Ascending aorta (tissue), 2 donors: ENCODE measurements at regions not wholly inside any gene's neighbourhood (a gene's known extent, or its start where the extent isn't known, plus 50 kb on each side); places are given as distances from the start of the nearest gene placed in this dataset.
"Not testable (repeated sequence)": the region's sequence is repeated elsewhere in the genome, so short reads cannot be mapped to it uniquely, and the experiment has no call there.

Experiments used
- DNase-seq, 2 donors: peaks; one replicate each; pipeline ENCODE4 v3.0.0-alpha.2; 2019; ENCODE audit warnings: low spot score in 2 of 2
- H3K27ac ChIP-seq, 2 donors: fragments of 200-600 bp; sonication (generic); one replicate each; pipeline ENCODE4 v1.5.1; 2016 to 2017; ENCODE audit warnings: mild to moderate bottlenecking in 1 of 2
- H3K27me3 ChIP-seq: fragments of 200-600 bp; sonication (generic); one replicate; pipeline ENCODE4 v1.5.1; 2017
- H3K36me3 ChIP-seq, 2 donors: fragments of 200-600 bp; sonication (generic); one replicate each; pipeline ENCODE4 v1.5.1; 2016
- H3K4me1 ChIP-seq, 2 donors: fragments of 200-600 bp; sonication (generic); one replicate each; pipeline ENCODE4 v1.5.1; 2016 to 2017; ENCODE audit warnings: mild to moderate bottlenecking in 1 of 2
- H3K4me3 ChIP-seq, 2 donors: fragments of 200-600 bp; sonication (generic); one replicate each; pipeline ENCODE4 v1.5.1; 2016 to 2017; ENCODE audit warnings: mild to moderate bottlenecking in 1 of 2
- H3K9me3 ChIP-seq, 2 donors: fragments of 200-600 bp; sonication (generic); one replicate each; pipeline ENCODE4 v1.5.1; 2016
- intact Hi-C: fragments of 100-400 bp; cut with DNase I; formaldehyde crosslinking; loops from one replicate; pipeline ENCODE4 v1.15.1; 2023
- TF ChIP-seq, protein P1 (sequence below), 3 experiments: fragments of 200-600 bp in 2 of 3; fragments of 450-650 bp in 1 of 3; sonication (generic) in 2 of 3; IDR thresholded peaks; one replicate each; pipeline ENCODE4 v1.5.1; 2016 to 2019; ENCODE audit warnings: antibody characterized with exemption in 3 of 3, mild to moderate bottlenecking in 1 of 3, moderate library complexity in 1 of 3

DNA sequence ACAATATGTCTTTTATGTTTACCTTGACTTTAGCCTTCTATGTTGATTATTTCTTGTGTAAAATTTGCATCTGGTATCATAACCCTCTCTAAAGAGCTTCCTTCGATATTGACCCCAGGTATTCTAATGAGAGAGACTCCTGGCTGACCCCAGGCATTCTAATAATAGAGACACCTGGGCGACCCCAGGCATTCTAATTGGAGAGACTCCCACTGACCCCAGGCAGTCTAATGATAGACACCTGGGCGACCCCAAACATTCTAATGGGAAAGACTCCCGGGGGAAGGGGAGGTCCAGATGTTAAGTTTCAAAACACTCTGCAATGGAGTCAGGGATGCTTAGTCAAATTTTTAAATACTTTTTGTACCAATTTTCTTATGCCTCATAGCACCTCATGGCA is 726.4 kb downstream of the COL12A1 start:
- Histone ChIP-seq H3K27ac (no peak overlapping the region), H3K4me1 (no peaks in the 10 kb centered on the region), H3K36me3 (no peaks in the 10 kb centered on the region), H3K4me3 (no peak overlapping the region), H3K27me3 (no peaks in the 10 kb centered on the region), H3K9me3 (no peaks in the 10 kb centered on the region)
- TF ChIP-seq, protein P1, sequence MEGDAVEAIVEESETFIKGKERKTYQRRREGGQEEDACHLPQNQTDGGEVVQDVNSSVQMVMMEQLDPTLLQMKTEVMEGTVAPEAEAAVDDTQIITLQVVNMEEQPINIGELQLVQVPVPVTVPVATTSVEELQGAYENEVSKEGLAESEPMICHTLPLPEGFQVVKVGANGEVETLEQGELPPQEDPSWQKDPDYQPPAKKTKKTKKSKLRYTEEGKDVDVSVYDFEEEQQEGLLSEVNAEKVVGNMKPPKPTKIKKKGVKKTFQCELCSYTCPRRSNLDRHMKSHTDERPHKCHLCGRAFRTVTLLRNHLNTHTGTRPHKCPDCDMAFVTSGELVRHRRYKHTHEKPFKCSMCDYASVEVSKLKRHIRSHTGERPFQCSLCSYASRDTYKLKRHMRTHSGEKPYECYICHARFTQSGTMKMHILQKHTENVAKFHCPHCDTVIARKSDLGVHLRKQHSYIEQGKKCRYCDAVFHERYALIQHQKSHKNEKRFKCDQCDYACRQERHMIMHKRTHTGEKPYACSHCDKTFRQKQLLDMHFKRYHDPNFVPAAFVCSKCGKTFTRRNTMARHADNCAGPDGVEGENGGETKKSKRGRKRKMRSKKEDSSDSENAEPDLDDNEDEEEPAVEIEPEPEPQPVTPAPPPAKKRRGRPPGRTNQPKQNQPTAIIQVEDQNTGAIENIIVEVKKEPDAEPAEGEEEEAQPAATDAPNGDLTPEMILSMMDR (IDR thresholded peaks at IDR 0.05) = no peak
- intact Hi-C loops = no loop called here
- no peak for DNase-seq

DNA sequence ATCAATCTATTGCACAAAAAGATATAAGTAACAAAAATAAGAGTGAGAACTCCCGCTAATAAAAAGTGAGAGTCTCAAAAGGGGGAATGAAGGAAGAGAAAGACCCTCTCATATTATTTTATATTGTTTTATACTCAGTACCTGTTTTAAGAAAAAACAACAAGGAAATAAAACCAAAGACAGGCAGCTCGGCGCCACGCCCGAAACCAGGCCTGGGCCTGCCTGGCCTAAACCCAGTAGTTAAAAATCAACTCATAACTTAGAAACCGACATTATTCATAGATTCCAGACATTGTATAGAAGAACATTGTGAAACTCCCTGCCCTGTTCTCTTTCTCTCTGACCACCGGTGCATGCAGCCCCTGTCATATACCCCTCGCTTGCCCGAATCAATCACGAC is 731.8 kb downstream of the COL12A1 start:
- intact Hi-C loops, H3K27me3 ChIP-seq, H3K4me1 ChIP-seq, H3K9me3 ChIP-seq, H3K36me3 ChIP-seq, DNase-seq, H3K27ac ChIP-seq, H3K4me3 ChIP-seq: not testable (repeated sequence)

DNA sequence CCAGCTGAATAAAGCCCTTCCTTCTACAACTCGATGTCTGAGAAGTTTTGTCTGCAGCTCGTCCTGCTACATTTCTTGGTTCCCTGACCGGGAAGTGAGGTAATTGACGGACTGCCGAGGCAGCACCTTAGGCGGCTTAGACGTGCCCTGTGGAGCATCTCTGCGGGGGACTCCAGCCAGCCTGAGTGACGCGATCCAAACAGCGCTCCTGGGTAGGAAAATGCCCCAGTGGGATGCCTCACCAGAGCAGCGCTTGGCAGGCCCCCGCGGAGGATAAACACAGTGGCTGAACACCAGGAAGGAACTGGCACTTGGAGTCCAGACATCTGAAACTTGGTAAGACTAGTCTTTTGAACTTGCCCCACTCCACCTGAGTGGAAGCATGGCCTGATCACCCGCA is 737.3 kb downstream of the COL12A1 start:
- H3K4me1 ChIP-seq, intact Hi-C loops, H3K27me3 ChIP-seq, H3K36me3 ChIP-seq, H3K4me3 ChIP-seq, H3K9me3 ChIP-seq, DNase-seq, H3K27ac ChIP-seq: not testable (repeated sequence)

DNA sequence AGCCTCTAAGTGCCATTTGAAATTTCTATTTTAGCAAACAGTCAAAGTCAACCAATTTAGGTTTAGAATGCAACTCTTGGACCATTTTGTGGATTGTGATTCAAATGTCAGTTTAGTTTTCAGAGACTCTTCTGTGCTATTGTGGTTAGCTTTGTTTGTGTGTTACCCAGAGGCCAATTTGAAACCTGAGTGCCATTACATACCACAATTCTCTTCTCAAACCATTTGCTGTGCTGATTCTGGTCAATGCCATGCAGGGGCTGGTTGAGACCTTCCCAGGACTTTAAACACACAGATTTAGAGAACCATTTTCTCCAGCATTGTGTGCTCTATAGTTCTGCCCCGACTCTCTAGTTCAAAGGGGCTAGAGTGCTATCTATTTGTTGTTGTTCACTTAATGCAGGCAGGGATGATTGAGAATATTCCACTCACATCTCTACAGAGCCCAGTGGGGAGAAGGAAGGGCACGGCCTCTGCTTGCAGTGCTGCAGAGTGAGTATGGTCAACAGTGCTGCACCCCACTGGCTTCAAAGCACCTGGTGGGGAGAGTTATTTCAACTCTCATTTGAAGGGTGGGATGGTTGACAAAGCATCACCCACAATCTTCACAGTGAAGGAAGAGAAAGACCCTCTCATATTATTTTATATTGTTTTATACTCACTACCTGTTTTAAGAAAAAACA is 738.2 kb downstream of the COL12A1 start:
- no peaks in the 10 kb centered on the region for H3K9me3 ChIP-seq
- intact Hi-C loops = no loop called here
- no peaks in the 10 kb centered on the region for H3K27me3 ChIP-seq
- H3K36me3 ChIP-seq = no peaks in the 10 kb centered on the region
- DNase-seq = no peak
- H3K4me3 ChIP-seq = no peak overlapping the region
- TF ChIP-seq, protein P1 (IDR thresholded peaks at IDR 0.05) = no peak
- H3K27ac ChIP-seq = no peak overlapping the region
- no peaks in the 10 kb centered on the region for H3K4me1 ChIP-seq

DNA sequence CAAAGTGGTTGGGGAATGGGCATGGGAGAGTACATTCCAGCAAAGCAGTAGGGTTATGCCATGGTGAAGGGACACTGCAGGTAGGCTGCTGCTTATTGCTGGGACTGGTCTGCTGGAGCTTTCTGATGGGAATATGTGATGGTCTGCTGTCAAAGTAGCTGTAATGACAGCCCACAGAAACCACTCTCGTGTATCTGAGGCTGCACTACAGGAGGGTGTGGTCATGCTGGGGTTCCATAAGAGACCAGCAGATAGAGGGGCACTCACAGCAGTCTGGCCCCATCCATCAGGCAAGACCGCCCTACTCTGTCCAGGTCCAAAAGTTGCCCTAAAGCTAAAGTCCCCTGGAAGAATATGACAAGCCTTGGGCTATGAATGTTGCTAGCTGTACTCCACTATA is 739.3 kb downstream of the COL12A1 start:
- intact Hi-C loops = no loop called here

DNA sequence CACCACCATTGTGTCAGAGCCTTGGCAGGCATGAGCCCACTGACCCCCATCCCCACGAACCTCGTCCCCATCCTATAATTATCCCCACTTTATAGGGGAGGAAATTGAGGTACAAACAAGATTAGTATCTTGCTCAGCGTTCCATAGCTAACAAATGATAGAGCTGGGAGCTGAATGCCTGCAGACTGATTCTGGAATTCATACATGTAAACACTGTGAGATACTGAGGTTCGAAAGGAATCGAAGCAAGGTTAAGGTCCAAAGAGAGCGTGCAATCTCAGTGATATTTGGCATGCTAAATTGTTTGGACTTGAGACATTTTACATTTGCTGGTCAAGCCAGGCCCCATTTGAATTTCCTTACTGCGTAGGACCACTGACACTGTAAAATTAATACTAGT is 746.6 kb downstream of the COL12A1 start:
- no peak for DNase-seq
- no peaks in the 10 kb centered on the region for H3K27me3 ChIP-seq
- H3K9me3 ChIP-seq = no peaks in the 10 kb centered on the region
- TF ChIP-seq, protein P1 (IDR thresholded peaks at IDR 0.05) = no peak
- H3K36me3 ChIP-seq = no peaks in the 10 kb centered on the region
- H3K27ac ChIP-seq = no peak overlapping the region
- no peaks in the 10 kb centered on the region for H3K4me1 ChIP-seq
- H3K4me3 ChIP-seq = no peak overlapping the region
- intact Hi-C loops = no loop called here

More for the DNA sequence above, 739.3 kb downstream of the COL12A1 start:
- TF ChIP-seq, protein P1 (IDR thresholded peaks at IDR 0.05) = no peak
- Histone ChIP-seq H3K36me3 (no peaks in the 10 kb centered on the region), H3K9me3 (no peaks in the 10 kb centered on the region), H3K27me3 (no peaks in the 10 kb centered on the region), H3K27ac (no peak overlapping the region), H3K4me3 (no peak overlapping the region), H3K4me1 (no peaks in the 10 kb centered on the region)
- no peak for DNase-seq

DNA sequence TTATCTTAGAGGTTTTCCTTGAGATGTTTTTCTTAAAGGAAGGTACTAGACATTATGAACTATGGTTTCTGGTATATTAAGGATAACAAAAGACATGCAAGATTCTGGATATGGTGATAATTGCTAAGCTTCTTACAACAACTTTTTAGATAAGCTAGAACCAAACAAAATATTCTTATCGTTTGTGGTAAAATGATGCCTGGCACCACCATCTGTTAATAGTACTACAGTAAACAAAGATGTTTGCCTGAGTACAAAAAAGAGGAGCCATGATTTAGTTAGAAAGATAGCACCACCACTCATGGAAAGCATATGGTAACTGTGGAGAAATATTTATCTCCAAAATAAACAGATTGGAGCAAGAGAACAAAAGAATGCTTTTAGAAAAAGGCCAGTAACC is 747.3 kb downstream of the COL12A1 start:
- H3K27me3 ChIP-seq = no peaks in the 10 kb centered on the region
- no peaks in the 10 kb centered on the region for H3K9me3 ChIP-seq
- TF ChIP-seq, protein P1 (IDR thresholded peaks at IDR 0.05) = no peak
- no peak overlapping the region for H3K4me3 ChIP-seq
- H3K36me3 ChIP-seq = no peaks in the 10 kb centered on the region
- H3K4me1 ChIP-seq = no peaks in the 10 kb centered on the region
- no peak overlapping the region for H3K27ac ChIP-seq
- DNase-seq = no peak
- intact Hi-C loops = no loop called here
